H1 (cell line): ENCODE measurements at regions not wholly inside any gene's neighbourhood (a gene's known extent, or its start where the extent isn't known, plus 50 kb on each side); places are given as distances from the start of the nearest gene placed in this dataset.

Experiments
- ASH2L ChIP-seq: fragments of 200-600, 300-600 bp; sonication (generic); IDR thresholded peaks from one replicate; pipeline ENCODE4 v1.7.1; 2017; ENCODE audit warnings: low read length
- BACH1 ChIP-seq: IDR thresholded peaks from 2 replicates; pipeline ENCODE4 v1.6.1; 2012; ENCODE audit warnings: low read length, improper control_type of control experiment
- HDAC2 ChIP-seq, 2 experiments: fragments of 300-600 bp in 1 of 2; sonication (generic) in 1 of 2; IDR thresholded peaks; 2 replicates each; pipeline ENCODE4 v1.6.1; 2011 to 2012; ENCODE audit warnings: low read depth in 2 of 2, low read length in 2 of 2, mild to moderate bottlenecking in 2 of 2, moderate library complexity in 2 of 2, borderline replicate concordance in 1 of 2, inconsistent platforms in 1 of 2
- SIN3A ChIP-seq, 2 experiments: IDR thresholded peaks in 1 of 2; conservative IDR thresholded peaks in 1 of 2; 2 replicates each; pipeline ENCODE4 v1.6.1; 2011 to 2012; ENCODE audit warnings: low read length in 2 of 2, improper control_type of control experiment in 1 of 2, low read depth in 1 of 2, mild to moderate bottlenecking in 1 of 2

- TF ChIP-seq SIN3A (conservative IDR thresholded peaks at IDR 0.05 in 1 of 2, IDR thresholded peaks at IDR 0.05 in 1 of 2; ENCODE audit: low read depth in 1 of 2, low read length in 2 of 2) (no peak), HDAC2 (IDR thresholded peaks at IDR 0.05; ENCODE audit: borderline replicate concordance in 1 of 2, low read depth in 2 of 2, low read length in 2 of 2) (no peak), ASH2L (no peak), BACH1 (no peak)
Measured at GRCh38 chr9:115171921-115172388, 54.0 kb upstream of the TNC start (continued).
